ACHN (cell line): ENCODE measurements at regions not wholly inside any gene's neighbourhood (a gene's known extent, or its start where the extent isn't known, plus 50 kb on each side); places are given as distances from the start of the nearest gene placed in this dataset.

Source experiments
- DNase-seq: peaks from one replicate; pipeline ENCODE4 v3.0.0-alpha.2; 2015
- in situ Hi-C: cut with HindIII; loops from 2 replicates; pipeline ENCODE4 v1.10.0; 2017; ENCODE audit warnings: low sequenced_read_pairs, low pct_ligation_motif_present, low pct_unique_long_range_greater_than_20kb

- in situ Hi-C loops, result no loop called here
- DNase-seq, result no peak
Observed at GRCh38 chr3:69542805-69543429, 157.0 kb upstream of the FRMD4B start.

GRCh38 chr3:69542089-69542804, 156.4 kb upstream of the FRMD4B start:
- DNase-seq, result no peak
- in situ Hi-C loops, result no loop called here

DNA sequence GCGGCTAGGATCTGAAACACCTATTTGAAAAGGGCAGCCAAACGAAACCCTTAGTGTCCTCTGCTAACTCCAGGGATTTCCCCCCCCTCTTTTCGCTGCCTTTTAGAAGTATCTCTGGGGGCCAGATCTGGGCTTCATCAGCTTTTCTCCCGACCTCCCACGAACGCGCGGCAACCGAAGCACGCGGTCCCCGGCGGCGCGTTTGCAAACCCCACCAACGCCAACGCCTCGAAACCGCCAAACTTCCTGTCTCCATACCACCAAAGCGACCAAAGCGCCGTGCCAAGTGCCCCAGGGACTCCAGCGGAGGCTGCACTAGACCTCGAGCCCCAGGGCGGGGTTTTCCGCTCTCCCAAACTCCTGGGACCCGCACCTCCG, 155.8 kb upstream of the FRMD4B start:
- no peak for DNase-seq
- in situ Hi-C loops, result no loop called here

DNA sequence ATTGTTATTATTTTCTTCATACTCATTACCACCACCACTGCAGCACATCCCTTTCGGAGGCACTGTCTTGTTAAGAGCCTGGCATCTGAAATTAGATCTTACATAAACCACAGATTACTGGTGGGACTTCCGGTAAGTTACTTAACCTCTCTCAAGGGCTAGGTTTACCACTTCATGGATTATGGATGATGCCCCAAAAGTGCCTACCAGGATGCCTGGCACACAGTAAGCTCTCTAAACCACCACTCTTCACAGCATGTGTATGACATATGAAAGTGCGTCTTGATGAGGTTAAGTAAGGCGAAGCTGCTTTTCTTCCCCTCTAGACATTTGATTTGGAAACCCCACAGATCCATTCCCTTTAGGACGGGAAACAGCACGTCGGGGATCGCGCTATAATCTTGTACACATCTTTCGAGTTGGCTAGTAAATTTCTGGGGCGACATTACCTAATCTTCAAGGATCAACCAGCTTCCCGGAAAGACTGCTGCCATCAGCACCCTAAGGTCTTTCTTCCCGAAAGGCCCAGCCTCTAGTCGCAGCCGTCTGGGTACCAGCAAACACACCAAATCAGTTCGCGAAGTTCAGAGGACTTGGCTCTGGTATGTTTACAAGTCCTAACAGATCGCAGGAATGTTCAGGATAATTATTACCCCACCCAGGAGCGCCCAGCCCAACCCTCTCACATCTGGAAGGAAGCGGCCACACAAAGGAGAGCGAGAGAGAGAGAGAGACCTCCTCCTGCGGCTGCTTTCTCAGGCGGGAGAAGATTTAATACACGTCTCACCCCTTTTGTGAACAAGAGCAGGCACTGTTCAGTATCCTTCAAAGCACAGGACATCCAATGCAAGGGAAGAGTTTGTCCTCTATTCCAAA, 155.1 kb upstream of the FRMD4B start:
- no peak for DNase-seq
- in situ Hi-C loops, result no loop called here

DNA sequence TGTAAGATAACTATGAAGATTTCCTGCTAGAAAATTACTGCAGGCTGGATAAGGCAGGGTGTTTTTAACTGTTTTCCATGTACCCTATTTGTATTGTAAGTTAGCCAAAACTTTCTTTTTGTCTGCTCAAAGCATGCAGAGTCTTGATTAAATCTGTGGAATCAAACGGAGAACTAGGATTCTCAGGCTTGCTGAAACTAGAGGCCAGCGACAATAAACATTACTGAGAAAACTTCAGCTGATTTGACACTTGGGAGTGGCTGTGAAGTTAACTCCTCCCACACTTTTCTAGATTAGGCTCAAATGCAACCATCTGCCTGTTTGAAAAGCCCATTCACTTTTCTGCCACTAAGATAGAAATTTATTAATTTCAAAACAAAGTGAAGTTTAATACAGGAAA, 153.2 kb upstream of the FRMD4B start:
- DNase-seq, result no peak

GRCh38 chr3:69538281-69538680, 152.4 kb upstream of the FRMD4B start:
- in situ Hi-C loops, result no loop called here
- DNase-seq, result no peak

More for the DNA sequence above, 153.2 kb upstream of the FRMD4B start:
- in situ Hi-C loops, result no loop called here

DNA sequence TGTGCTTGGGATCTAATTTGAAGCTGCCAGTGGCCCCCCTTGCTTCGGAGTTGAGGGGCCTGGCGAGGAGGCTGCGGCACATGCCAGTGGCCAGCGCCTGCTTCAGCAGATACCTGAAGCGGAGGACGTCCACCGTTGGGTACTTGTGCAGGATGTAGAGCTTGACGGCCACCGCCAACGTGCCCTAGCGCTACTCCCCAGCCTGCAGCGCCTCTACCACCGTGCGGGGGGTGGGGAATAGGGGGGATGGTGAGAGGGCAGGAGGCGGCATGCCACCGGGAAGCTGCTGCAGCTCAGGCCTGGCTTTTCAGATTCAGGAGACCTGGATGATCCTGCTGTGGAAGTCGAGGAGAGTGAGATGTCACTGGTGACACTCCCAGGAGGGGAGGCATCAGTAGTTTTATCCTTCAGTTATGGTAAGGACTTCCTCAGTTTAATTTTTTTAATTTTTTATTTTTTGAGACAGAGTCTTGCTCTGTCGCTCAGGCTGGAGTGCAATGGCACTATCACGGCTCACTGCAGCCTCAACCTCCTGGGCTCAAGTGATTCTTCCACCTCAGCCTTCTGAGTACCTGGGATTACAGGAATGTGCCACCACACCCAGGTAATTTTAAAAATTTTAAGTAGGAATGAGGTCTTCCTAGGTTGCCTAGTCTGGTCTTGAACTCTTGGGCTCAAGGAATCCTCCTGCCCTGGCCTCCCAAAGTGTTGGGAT, 150.6 kb upstream of the FRMD4B start:
- in situ Hi-C loops, result no loop called here
- DNase-seq, result no peak

DNA sequence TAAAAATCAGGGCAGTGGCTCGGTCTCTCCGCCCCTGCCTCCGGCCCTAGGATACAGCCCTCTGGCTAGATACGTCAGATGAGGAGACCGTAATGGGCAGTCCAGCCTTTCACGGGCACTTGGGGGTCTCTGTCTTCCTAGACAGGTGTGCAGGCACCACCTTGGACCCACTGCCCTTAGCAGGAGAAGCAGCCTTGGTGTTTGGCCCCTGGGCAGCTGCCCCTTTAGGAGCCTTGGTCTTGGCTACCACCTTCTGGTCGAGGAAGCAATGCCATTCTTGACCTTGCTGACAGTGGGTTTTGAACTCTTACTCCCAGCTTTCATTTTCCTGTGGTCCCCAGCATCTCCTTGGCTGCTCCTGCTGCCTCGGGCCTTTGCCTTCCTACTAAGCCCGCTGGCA, 149.7 kb upstream of the FRMD4B start:
- no peak for DNase-seq
- in situ Hi-C loops, result no loop called here

DNA sequence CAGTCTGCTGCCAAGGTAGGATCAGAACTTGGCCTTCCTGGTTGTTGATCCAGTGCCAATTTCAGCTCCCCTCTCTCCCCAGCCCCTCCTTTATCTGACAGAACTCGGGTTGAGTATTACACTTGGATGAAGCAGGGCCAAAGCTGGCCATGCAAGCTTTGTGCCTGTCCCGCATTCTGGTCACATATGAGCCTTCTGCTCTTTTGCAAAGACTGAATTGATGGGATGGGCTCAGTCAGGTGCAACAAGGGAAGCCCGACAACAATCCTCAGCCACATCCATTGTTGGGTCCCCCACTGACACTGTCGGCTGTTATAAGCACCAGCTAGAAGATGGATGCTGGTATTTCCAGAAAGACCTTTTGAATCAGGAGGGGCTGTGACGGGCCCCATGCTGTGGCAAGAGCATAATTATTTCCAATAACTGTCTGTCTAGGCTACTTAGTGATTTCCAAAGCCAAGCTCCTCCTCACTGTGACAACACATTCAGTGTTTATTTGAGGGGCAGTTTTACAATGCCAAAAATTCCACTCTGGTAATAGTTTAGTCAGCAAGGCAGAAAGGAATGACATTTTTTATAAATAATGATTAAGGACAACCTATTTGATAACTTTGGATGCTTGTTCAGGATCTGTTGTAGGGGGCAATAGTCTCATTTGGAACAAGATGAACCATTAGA, 146.8 kb upstream of the FRMD4B start:
- in situ Hi-C loops, result no loop called here
- no peak for DNase-seq

GRCh38 chr3:69531576-69532546, 146.0 kb upstream of the FRMD4B start:
- in situ Hi-C loops, result no loop called here
- DNase-seq, result no peak

DNA sequence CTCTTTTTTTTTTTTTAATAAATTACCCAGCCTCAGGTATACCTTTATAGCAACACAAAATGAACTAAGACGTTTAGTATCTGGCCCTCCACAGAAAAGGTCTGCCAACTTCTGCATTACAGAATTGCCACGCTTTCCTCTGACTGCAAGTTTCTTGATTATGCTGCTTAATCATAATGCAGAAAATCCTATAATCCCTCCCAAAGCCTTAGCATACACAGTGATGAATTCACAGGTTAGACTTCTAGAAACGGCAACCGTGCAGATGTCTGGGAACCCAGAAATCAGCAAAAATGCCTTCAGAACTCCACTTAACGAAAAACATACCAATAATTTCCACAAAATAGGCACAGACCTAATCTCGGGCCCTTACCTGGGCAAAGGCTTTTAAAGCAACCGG, 144.7 kb upstream of the FRMD4B start:
- DNase-seq, result no peak
- in situ Hi-C loops, result no loop called here

GRCh38 chr3:69527498-69527897, 141.6 kb upstream of the FRMD4B start:
- DNase-seq, result no peak
- in situ Hi-C loops, result no loop called here

- DNase-seq, result no peak
- in situ Hi-C loops, result no loop called here
Observed at GRCh38 chr3:69524816-69525215, 138.9 kb upstream of the FRMD4B start.

DNA sequence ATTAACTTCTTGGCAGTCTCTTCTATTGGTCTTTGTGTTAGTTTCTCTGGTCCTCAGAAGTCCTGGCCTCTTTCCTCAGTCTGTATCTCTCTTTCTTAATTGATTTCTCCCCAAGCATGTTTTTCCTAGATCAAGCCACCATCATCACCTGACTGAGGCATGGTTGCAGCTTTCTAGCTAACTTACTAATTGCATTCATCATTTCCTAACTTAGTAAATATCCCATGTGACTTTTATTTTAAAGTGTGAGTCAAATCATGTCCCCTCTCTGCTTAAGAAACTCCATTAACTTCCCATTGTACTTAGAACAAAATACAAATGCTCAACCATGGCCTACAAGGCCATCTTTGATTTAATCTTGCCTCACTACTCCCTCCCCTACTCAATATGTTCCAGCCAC, 135.4 kb upstream of the FRMD4B start:
- DNase-seq, result no peak
- in situ Hi-C loops, result no loop called here

GRCh38 chr3:69511361-69511760, 125.5 kb upstream of the FRMD4B start:
- in situ Hi-C loops, result no loop called here
- DNase-seq, result no peak

- in situ Hi-C loops, result no loop called here
- DNase-seq, result no peak
Observed at GRCh38 chr3:69510481-69511030, 124.7 kb upstream of the FRMD4B start.

DNA sequence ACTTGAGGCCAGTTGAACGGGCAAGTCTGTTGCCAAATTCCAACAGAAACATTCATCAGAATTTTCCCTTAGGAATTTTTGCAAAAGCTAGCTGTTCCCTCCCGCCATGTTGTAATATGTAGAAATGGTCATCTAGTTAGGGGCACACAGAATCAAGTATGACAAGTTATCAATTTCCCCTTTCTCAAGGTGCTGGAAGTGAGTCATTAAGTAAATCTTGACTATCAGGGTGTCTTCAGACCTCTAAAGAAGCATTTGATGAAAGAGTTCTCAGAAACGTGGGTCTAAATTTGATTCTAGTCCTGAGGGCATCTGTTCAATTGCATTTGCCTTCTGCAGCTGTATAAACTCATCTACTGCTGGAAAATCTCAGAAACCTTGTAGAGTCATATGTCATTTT, 123.4 kb upstream of the FRMD4B start:
- no peak for DNase-seq
- in situ Hi-C loops, result no loop called here
